ENCODE measurements at regions not wholly inside any gene's neighbourhood (a gene's known extent, or its start where the extent isn't known, plus 50 kb on each side); places are given as distances from the start of the nearest gene placed in this dataset.
"Not testable (repeated sequence)": the region's sequence is repeated elsewhere in the genome, so short reads cannot be mapped to it uniquely, and the experiment has no call there.

DNA sequence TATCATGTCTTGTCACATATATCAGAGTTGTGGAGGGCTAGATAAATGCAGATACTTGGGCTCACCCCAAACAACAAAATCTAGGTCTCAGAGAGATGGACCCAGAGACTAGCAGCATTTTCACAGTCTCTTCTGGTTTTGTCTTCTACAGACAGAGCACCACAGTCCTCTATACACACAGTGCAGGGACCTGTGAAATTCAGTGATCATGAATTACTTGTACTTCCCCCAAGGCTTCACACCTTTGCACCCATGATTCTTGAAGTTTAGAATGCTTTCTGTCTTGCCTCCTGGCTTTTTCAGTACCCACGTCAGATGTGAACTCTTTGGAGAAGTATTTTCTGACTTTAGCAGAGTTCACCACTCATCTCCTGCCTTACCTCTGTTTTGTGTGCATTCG is 371.5 kb upstream of the PRR16 start:
- DNase-seq = no peak

DNA sequence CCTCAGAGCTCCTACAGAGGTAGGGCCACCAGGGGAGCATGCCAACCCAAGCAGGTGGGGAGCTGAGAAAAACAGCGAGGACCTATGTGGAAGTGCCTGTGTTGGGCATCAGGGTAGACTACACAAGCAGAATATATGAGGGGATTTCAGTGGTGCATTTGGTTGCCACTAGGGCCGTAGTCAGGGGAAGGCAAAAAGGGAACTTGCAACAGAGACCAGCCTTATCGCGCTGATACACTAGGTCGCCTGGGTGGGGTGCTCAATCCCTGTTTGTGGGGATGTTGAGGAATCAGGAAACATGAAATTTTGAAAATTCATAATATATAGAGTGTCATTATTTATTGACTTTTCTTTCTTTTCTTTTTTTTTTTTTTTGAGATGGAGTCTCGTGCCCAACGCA is 370.9 kb upstream of the PRR16 start:
- peak; percentile 36 for DNase-seq

DNA sequence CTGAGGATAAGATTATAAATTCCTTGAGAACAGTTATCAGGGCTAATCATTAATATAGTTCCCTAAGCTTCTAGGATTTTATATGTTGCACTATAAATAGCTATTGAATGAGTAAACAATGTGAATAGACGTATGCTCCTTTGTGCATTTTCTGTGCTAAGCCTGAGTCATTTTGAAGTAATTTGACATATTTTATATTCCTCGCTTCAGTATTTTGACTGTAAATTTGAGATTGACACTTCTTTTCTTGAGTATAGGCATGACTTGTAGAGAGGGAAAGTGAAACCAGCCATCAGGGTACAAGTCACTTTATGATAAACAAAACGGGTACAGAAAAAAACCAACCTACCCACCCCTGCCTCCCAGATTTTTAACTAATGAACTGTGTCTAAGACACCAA is 367.7 kb upstream of the PRR16 start:
- no peak for DNase-seq

DNA sequence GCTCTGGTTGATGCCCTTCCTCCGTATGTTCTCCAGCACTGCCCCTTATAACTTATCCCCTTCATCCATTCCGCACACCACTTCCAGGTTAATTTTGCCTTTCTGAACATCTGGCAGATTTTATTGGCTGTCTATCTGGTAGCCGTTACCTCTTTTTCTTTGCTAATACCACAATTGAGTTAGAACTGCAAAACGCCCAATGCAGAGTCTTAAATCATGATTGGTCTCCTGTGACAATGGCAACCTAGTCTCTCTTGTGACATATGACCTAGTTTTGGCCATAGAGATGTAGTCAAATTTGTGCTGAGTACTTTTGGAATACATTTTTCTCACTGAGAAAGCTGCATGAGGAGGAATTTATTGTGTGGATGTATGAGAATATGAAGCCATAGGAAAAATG is 365.7 kb upstream of the PRR16 start:
- DNase-seq = no peak

DNA sequence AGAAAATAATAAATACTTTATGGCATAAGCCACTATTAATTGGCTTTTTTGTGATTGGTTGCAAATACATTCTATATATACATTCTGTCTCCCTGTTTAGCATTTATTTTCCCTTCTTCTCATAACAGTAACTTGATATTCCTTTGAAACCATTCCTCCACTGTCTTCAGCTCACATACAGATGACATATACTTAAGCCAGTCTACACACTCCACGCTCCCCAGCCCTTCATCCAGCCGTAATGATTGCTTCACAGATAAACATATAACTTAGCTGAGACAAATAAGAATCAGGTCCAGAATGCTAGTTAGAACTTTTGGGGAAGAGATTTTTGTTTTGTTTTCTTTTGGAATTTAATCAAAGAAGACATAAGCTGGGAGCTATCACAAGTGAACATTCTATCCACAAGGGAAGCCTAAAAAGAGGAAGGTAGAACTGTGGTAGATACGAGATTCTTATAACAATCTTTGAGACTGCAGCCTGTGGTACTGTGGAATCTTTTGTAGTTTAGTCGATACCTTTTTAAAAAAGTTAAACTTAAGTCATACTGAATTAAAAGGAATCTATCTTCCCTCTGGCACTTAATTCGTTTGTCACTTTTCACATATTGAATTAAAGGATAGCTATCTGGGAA is 365.1 kb upstream of the PRR16 start:
- DNase-seq = no peak

DNA sequence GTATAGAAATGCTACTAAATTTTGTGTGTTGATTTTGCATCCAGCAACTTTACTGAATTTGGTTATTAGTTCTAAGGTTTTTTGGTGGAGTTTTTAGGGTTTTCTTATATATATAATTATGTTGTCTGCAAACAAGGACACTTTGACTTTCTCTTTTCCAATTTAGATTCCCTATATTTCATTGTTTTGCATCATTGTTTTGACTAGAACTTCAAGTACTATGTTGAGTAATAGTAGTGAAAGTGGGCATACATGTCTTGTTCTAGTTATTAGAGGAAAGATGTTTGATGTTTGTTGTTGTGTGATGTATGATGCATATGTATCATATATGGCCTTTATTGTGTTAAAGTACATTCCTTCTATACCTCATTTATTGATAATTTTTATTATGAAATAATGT is 362.3 kb upstream of the PRR16 start:
- no peak for DNase-seq

DNA sequence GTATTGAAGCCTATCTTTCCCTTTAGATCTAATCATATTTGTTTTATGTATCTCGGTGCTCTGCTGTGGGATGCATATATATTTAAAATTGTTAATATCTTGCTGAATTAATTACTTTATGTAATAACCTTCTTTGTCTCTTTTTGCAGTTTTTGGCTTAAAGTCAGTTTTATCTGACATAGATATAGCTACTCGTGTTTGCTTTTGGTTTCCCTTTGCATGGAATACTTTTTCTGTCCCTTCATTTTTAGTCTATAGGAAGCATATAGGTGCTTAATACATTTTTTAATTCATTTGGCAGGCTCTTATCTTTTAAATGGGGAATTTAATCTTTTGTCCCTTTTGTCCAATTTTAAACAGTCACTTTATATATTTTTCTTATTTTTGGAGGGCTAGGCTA is 360.6 kb upstream of the PRR16 start:
- DNase-seq = no peak

DNA sequence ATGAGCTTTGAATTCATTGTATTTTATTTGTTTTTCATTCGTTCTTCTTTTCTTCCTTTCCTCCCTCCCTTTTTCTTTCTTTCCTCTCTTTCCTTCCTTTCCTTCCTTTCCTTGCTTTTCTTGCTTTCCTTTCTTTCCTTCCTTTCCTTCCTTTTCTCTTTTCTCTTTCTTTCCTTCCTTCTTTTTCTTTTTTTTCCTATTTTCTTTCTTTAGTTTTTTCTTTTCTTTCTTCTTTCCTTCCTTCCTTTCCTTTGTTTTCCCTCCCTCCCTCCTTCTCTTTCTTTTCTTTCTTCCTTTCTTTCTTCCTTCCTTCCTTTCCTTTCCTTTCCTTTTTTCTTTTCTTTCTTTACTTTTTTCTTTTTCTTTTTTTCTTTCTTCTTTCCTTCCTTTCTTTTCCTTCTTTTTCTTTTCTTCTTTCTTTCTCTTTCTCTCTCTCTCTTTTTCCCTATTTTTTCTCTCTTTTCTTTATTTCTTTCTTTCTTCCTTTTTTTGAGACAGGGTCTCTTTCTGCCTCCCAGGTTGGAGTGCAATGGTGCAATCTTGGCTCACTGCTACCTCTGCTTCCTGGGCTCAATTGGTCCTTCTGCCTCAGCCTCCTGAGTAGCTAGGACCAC is 357.1 kb upstream of the PRR16 start:
- no peak for DNase-seq

DNA sequence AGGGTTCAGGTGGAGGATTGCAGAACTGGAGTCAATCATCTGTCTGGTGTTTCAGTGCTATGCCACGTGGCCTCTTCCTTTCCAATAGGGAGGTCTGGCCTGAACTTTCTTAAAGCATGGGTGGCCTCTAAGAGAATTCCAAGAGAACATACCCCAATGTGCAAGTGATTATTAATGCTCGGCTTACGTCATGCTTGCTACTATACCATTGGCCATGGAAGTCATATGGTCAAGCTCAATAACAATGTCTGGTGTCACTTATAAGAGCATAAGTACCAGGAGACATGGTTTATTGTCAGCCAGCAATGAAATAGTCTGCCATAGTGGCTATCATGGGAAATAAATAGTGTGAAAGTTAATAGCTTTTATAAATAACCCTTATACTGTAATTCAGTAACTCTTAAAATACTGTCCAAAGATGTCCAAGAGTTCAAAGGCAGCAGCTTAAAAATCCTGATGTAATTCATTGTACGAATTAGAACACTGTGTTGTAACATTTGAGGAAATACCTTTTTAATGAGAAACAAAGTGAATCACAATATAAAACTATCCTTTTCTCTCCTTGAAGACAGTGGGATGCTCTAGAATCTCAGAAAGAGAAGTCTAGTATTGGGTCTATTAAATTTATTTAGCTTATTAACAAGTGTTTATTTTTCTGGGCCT is 355.4 kb upstream of the PRR16 start:
- DNase-seq = no peak

DNA sequence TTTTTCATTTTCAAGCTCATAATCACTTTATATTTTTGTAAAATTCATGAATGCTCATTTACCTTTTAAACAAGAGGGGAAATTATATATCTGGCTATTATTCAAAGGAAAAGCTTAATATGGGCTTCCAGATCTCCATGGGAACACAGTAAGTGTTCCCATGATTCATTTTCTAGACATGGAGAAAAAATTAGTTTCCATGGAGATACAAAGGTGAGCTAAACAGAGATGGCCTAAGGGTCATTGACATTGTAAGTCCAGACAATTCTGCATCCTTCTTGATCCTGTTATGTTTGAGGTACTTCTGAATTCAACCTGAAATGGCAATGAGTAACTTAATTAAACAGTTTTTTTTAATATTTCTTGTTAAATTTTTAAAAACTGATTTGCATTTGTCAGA is 341.4 kb upstream of the PRR16 start:
- no peak for DNase-seq

DNA sequence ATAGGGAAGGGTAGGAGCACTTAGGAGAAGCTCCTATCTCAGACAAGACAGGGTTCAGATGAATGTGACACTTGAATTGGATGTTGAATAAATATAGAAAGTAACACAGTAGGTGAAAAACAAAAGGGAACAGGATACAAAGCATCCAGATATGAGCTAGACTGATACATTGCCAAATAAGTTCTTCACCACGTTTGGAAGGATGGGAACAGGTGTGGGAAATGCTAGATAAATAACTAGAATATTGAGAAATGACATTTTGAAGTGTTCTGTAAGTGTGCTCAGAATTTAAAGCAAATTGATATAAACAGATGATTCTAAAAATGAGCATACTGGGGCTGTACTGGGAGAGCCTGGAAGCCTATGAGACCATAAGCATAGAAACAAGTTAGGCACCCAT is 340.1 kb upstream of the PRR16 start:
- no peak for DNase-seq

DNA sequence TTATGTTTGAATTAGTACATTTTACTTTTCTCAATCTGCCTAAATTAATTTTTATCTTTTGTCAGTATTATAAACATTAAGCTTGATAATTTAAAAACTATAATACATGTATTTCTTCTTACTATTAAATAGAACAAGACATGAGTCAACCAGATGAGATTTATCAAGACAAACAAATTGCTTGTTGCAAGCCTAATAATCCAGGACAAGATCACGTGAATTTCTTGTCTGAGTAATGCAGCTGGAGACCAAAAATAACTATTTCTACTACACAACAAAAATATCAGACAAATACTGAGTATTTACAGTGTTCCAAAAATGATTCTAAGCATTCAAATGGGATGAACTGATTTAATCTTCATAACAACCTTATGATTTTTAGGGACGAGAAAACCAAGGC is 339.1 kb upstream of the PRR16 start:
- DNase-seq = no peak

DNA sequence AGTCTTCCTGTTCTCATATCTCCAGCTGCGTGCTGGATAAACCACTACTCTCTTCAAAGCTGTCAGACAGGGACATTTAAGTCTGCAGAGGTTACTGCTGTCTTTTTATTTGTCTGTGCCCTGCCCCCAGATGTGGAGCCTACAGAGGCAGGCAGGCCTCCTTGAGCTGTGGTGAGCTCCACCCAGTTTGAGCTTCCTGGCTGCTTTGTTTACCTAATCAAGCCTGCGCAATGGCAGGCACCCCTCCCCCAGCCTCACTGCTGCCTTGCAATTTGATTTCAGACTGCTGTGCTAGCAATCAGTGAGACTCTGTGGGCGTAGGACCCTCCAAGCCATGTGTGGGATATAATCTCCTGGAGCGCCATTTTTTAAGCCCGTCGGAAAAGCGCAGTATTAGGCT is 331.8 kb upstream of the PRR16 start:
- DNase-seq = peak; percentile 3

DNA sequence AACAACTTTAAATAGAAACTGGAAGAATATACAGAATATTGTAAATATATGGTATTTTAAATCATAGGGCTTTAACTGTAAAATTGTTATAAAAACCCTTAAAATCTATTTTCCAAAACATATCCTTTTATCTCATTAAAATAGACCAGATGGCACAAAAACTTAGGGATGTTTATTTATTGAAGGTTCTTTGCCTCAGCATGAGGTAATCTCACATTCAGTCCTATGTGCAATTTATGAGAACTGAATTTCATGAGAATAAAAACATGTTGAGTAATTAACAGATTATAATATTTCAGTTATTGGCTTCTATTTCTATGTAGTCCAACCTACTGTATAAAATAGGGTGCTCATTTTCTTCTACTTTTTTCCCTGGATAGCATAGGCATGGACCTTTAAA is 329.2 kb upstream of the PRR16 start:
- no peak for DNase-seq

DNA sequence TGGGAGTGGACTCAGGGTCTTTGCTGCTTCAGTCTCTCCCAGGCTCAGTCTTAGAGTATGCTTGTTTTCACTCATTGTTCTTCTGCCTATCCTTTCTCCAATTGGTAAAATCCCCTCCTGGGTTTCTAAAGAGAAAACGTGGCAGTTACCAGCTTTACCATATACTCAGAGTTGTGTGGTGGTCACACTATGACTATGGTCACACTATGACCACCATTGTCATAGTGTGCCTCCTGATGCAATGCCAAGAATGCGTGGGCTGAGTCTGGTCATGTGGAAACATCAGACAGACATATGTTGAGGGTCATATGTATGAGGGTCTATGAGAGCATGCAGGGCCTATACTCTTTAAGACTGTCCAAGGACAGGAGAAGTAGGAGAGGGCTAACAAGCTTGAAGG is 326.5 kb upstream of the PRR16 start:
- DNase-seq = no peak

DNA sequence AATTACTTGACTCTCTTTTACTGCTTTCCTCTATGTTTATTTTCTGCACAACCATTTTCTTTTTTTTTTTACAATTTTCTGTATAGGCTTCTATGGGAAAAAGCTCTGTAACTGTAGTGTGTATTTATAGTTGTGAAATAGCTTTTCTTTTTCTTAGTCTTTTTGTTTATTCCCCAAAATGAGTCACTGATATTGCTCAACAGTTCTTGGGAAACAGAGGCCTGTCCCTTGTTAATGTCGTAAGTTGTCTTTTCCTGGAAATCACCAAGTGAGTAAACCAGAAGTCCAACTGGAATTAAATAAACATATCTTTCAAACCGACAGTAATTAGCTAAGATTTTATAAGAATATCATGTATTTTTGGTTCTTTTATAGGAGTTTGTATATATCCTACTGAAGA is 325.1 kb upstream of the PRR16 start:
- no peak for DNase-seq

DNA sequence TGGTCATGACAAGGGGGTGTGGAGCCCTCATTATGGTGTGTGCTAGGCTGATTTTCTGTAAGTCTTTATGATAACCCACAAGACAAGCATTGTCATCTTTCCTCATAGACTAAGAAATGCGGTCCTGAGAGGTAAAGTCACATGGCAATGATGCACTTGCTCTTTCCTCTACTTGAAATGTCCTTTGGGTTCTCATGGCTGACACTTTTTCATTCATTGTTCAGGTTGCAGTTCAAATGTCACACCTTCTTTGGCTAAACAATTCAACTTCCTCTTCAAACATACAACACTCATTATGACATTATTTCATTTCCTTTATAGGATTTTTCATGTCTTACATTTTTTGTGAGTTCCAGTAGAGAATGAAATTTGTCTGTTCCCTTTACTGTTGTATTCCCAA is 323.6 kb upstream of the PRR16 start:
- DNase-seq = no peak

DNA sequence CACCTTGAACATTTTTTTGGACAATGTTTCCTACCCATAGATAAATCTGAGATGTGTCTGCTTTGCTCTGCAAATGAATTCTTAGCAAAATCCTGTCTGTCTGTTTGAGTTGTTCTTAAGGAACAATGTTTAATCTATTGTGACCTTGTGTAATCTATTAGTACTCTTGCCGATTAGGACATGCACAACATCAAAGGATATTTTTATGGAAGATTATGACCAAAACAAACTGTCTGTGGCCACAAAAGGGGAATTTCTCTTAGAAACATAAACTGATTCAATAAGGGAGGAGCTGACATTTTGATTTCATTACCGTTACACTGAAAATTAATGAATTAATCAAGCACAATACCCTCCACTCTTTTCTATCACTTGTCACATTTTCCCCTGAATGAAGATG is 323.0 kb upstream of the PRR16 start:
- DNase-seq = no peak

DNA sequence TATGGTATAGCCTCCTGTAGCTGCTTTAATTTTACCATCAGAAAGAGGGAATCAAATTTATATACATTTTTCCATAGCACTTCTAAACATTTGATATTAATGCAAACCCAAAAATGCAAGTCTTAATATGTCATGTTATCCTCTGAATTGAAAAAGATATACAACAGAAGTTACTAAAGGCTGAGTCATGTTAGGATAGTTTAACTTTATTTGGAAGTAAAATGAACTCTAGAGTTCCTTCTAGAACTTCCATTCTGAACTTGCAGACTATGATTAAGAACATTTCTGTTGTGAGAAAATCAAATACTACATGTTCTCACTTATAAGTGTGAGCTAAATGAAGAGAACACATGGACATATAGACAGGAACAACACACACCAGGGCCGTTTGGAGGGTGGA is 317.3 kb upstream of the PRR16 start:
- DNase-seq = no peak

DNA sequence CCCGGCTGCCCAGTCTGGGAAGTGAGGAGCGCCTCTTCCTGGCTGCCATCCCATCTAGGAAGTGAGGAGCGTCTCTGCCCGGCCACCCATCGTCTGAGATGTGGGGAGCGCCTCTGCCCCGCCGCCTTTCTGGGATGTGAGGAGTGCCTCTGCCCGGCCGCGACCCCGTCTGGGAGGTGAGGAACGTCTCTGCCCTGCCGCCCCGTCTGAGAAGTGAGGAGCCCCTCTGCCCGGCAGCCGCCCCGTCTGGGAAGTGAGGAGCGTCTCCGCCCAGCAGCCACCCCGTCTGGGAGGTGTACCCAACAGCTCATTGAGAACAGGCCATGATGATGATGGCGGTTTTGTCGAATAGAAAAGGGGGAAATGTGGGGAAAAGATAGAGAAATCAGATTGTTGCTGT is 316.2 kb upstream of the PRR16 start:
- DNase-seq = not testable (repeated sequence)

DNA sequence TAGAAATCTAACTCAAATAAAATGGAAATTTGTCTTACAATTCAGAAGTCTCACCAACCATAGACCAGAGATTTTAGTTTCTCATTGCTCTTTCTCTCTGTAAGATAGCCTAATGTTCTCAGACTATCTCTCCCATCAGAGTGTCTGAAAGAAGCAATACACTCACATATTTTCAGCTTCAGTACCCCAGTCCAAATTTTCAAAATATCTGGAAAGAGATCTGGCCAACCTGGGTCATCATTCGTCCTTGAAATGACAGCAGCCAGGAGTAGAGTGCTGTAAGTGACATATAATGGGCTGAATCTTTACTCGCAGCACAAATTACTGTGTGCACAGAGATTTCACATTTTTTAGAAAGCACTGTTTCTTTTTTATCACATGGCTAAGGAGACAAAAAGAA is 313.3 kb upstream of the PRR16 start:
- DNase-seq = no peak

DNA sequence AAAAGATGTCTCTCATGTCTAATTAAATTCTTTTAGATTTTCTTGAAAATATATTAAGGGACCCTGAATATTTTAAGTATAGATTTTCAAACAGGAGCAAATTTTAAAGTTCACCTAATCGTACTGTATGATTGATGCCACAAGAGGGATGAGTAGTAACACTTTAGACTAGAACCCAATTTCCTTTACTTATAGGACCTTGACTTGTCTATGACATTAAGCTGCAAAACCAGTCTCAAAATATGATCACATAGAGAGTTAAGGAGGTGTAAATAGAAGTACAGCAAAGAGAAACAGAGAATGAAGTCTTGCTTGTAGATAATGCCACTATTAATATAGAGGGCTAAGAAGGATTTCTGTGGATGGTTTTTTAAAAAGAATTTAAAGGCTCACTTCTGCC is 312.9 kb upstream of the PRR16 start:
- DNase-seq = no peak

DNA sequence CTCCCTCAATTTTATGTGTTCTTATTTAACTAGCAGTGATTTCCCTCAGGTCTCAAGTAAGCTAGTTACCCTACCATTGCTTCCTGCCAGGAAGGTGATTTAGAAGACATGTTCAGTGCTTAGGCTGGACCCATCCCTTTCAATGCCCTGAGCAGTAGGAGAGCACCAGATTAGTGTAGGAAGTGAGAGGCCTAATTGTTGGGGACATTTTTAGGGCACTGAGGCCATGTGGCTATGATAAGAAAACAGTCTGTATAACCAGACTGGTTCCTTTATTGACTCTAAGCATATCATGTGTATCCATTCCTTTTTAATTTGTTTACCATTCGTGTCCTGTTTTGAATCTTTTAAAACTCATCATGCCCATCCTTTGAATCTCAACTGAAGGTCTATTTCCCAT is 312.3 kb upstream of the PRR16 start:
- DNase-seq = no peak

DNA sequence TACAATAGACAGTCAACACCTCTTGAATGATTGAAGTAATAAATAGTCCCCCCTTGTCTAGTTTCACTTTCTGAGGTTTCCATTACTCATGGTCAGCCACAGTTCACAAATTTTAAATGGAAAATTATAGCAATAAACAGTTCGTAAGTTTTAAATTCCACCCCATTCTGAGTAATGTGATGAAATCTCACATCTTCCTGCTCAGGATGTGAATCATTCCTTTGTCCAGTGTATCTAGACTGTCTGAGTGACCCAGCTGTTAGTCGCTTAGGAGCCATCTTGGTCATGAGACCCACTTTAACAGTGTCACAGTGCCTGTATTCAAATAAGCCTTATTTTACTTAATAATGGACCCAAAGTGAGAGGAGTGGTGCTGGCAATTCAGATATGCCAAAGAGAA is 311.6 kb upstream of the PRR16 start:
- DNase-seq = no peak

DNA sequence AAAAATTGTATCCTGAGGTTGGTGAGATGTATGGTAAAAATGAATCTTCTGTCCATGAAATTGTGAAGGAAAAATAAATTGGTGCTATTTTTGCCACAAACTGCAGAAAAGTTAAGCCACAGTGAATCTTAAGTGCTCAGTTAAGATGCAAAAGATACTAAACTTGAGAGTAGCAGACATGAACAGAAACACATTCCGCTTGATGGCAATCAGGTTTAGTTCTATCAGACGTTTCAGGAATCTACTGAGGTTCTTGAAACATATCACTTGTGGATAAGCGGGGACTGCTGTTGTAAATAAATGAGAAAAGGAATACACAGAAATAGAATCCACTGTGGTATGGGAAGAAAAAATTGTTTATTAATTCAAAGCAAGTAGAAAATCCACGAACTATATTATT is 311.2 kb upstream of the PRR16 start:
- no peak for DNase-seq

All from CD4-positive, alpha-beta T cell treated with Interferon gamma for 1 hour (primary cell).